Omental fat pad (tissue), 3 donors: ENCODE measurements at regions not wholly inside any gene's neighbourhood (a gene's known extent, or its start where the extent isn't known, plus 50 kb on each side); places are given as distances from the start of the nearest gene placed in this dataset.

Source experiments
- ATAC-seq: fragments of 150-250 bp; one replicate; pipeline ENCODE4 v1.9.1; 2016; ENCODE audit warnings: mild to moderate bottlenecking, moderate library complexity; ENCODE audit not compliant: low FRiP score
- DNase-seq: peaks from one replicate; pipeline ENCODE4 v3.0.0-alpha.2; 2019; ENCODE audit warnings: low spot score
- TF ChIP-seq, protein P1 (sequence below), 3 donors: fragments of 450-650 bp; IDR thresholded peaks; one replicate each; pipeline ENCODE4 v1.5.1; 2016 to 2017; ENCODE audit warnings: antibody characterized with exemption in 3 of 3, mild to moderate bottlenecking in 3 of 3, moderate library complexity in 2 of 3

DNA sequence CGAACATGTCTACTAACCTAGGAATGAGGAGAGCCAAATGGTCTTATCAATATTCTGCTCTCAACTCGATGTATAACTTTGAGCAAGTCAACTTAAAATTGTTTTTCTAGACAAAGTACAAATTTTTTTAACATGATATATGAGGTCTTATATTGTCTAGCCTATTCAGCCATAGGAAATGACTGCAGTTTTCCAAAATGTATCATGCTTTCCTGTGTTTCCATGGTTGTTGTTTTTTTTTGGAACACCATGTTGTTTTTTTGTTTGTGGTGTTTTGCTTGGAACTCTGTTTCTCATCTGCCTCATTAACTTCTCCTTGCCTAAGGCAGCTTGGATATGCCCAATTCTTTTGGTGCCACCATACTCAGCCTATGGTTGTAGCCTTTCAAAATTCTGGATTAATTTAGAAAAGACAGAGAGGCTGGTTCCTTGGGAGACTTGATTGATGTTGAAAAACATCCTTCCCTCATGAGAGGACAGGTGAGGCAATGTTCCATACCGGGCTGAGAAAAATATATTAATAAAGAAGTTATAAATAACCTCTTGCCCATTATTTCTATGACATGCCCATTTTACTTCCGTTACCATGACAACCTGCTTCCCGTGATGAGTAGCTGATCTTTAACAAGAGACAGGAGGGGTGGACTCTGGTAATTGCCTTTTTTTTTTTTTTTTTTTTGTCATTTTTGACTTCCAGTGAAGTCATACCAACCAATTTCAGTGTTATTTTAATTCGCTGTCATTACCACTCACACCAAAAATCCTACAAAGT is 687.9 kb upstream of the GRM7 start:
- DNase-seq: no peak
- TF ChIP-seq, protein P1, sequence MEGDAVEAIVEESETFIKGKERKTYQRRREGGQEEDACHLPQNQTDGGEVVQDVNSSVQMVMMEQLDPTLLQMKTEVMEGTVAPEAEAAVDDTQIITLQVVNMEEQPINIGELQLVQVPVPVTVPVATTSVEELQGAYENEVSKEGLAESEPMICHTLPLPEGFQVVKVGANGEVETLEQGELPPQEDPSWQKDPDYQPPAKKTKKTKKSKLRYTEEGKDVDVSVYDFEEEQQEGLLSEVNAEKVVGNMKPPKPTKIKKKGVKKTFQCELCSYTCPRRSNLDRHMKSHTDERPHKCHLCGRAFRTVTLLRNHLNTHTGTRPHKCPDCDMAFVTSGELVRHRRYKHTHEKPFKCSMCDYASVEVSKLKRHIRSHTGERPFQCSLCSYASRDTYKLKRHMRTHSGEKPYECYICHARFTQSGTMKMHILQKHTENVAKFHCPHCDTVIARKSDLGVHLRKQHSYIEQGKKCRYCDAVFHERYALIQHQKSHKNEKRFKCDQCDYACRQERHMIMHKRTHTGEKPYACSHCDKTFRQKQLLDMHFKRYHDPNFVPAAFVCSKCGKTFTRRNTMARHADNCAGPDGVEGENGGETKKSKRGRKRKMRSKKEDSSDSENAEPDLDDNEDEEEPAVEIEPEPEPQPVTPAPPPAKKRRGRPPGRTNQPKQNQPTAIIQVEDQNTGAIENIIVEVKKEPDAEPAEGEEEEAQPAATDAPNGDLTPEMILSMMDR (IDR thresholded peaks at IDR 0.05): no peak
- ATAC-seq: no peak

DNA sequence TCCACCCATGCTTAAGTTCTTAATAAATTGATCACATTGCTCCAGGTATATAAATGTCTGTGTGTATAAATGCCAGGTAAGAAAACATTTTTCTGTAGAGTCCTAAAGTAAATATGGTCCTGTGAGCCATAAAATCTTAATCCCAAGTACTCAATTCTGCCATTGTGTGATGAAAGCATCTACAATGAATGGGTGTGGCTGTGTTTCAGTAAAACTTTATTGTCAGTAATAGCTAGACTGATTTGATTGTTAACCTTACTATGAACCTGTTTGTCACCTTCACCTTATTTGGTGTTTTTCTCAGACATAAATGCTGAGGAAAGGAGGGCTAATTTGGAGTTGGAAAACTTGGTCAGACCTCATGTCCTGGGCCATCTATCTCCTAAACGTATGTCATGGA is 683.5 kb upstream of the GRM7 start:
- TF ChIP-seq, protein P1 (IDR thresholded peaks at IDR 0.05): no peak
- DNase-seq (no peak), ATAC-seq (no peak)

DNA sequence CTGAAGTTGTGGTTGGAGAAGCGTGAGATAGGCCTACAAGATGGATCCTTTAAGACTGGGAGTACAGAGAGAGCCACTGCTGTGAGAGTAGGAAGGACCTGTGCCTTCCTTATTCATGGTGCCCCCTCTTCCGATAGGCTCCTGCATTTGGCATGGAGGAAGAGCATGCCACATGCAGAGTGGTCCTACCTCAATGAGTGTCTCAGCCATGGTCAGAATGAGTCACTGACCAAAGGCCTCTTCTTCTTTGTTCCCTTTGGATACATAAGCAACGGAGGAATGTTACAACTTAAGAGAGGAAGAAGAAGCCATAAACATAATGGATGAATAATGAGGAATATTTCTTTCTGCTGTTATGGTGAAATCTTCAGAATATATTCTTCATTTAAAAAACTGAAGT is 681.2 kb upstream of the GRM7 start:
- TF ChIP-seq, protein P1 (IDR thresholded peaks at IDR 0.05): no peak
- DNase-seq: no peak
- no peak for ATAC-seq

DNA sequence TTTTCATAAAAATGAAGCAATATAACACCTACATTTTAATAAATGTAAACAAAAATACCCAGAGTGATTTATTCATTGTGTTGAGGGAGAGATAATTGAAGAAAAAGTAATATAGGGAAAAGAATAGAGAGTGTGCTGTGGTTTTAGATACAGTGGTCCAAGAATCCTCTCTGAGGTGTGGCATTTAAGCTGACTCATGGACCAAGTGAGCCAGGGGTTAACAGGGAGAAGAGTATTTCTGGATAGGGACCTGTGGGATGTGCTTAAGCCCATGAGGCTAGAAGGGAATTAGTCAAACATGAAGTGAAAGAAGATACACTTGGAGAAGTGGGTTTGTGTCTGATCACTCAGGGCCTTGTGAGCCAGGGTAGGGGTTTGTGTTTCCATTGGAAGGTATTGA is 680.7 kb upstream of the GRM7 start:
- TF ChIP-seq, protein P1 (IDR thresholded peaks at IDR 0.05): no peak
- ATAC-seq: no peak
- DNase-seq: no peak

DNA sequence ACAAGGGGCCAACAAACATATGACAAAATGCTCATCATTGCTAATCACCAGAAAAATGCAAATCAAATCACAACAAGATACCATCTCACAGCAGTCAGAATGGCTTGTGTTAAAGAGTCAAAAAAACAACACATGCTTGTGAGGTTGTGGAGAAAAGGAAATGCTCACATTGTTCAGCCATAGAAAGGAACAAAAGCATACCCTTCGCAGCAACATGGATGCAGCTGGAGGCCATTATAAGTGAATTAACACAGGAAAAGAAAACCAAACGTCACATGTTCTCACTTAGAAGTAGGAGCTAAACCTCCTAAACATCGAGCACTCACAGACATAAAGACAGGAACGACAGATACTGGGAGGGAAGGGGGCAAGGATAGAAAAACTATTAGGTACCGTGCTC is 678.4 kb upstream of the GRM7 start:
- TF ChIP-seq, protein P1 (IDR thresholded peaks at IDR 0.05): no peak
- DNase-seq (no peak), ATAC-seq (no peak)

DNA sequence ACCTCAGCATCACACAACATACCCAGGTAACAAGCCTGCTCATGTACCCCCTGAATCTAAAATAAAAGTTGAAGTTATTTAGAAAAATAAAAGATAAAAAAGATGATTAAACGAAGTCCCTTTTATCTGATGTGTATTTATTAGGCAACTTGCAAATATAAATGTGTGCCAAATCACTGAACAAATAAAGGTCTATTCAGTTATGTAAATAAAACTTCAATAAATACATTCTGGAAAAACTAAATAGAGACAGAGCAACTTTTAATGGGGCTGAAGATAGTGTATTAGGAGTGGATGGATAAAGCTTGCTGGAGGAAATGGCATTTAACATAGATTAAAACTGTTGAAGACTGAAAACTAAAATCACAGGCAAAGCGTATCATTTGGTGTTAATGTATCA is 678.0 kb upstream of the GRM7 start:
- DNase-seq (no peak), ATAC-seq (no peak)
- TF ChIP-seq, protein P1 (IDR thresholded peaks at IDR 0.05): no peak

DNA sequence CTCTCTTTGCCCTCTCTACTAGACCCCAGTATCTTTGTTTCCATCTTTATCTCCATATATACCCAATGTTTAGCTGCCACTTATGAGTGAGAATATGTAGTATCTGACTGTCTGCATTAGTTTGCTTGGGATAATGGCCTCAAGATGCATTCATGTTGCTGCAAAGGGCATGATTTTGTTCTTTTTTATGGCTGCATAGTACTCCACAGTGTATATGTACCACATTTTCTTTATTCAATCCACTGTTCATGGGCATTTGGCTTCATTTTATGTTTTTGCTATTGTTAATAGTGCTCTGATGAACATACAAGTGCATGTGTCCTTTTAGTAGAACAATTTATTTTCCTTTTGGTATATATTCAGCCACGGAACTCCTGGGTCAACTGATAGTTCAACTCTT is 671.5 kb upstream of the GRM7 start:
- no peak for ATAC-seq
- no peak for DNase-seq
- TF ChIP-seq, protein P1 (IDR thresholded peaks at IDR 0.05): no peak
